Mesenchymal stem cell (in vitro differentiated cells and primary cell): ENCODE measurements at regions not wholly inside any gene's neighbourhood (a gene's known extent, or its start where the extent isn't known, plus 50 kb on each side); places are given as distances from the start of the nearest gene placed in this dataset.

Experiments used
- DNase-seq: peaks from one replicate; pipeline ENCODE4 v3.0.0-alpha.2; 2013
- H2AFZ ChIP-seq: one replicate; pipeline ENCODE4 v1.6.1; 2013; ENCODE audit warnings: low read depth, mild to moderate bottlenecking, control low read depth, inconsistent platforms, low read length, moderate library complexity
- H2AK5ac ChIP-seq: 2 replicates; pipeline ENCODE4 v1.6.1; 2013; ENCODE audit warnings: low read length, moderate library complexity, mild to moderate bottlenecking, inconsistent platforms; ENCODE audit not compliant: severe bottlenecking
- H2BK120ac ChIP-seq: one replicate; pipeline ENCODE4 v1.6.1; 2013; ENCODE audit warnings: low read depth, mild to moderate bottlenecking, inconsistent platforms, low read length, moderate library complexity
- H2BK12ac ChIP-seq, 2 experiments: one replicate each; pipeline ENCODE4 v1.6.1; 2013; ENCODE audit warnings: inconsistent platforms in 2 of 2, low read length in 2 of 2, mild to moderate bottlenecking in 2 of 2, moderate library complexity in 2 of 2, control low read depth in 1 of 2
- H2BK15ac ChIP-seq: one replicate; pipeline ENCODE4 v1.6.1; 2013; ENCODE audit warnings: mild to moderate bottlenecking, low read depth, inconsistent platforms; ENCODE audit not compliant: poor library complexity, severe bottlenecking
- H2BK5ac ChIP-seq: 2 replicates; pipeline ENCODE4 v1.6.1; 2013; ENCODE audit warnings: low read depth, mild to moderate bottlenecking, low read length, control low read depth, inconsistent platforms; ENCODE audit not compliant: poor library complexity, severe bottlenecking
- H3K14ac ChIP-seq, 2 experiments: one replicate each; pipeline ENCODE4 v1.6.1; 2013; ENCODE audit warnings: inconsistent platforms in 2 of 2, low read length in 2 of 2, control low read depth in 1 of 2, mild to moderate bottlenecking in 1 of 2, moderate library complexity in 1 of 2
- H3K18ac ChIP-seq, 2 experiments: one replicate each; pipeline ENCODE4 v1.6.1; 2013; ENCODE audit warnings: inconsistent platforms in 2 of 2, low read length in 2 of 2, control low read depth in 1 of 2, low read depth in 1 of 2, mild to moderate bottlenecking in 1 of 2
- H3K23ac ChIP-seq, 2 experiments: one replicate each; pipeline ENCODE4 v1.6.1; 2013; ENCODE audit warnings: inconsistent platforms in 2 of 2, low read length in 2 of 2, mild to moderate bottlenecking in 2 of 2, moderate library complexity in 2 of 2, control low read depth in 1 of 2
- H3K27ac ChIP-seq: 2 replicates; pipeline ENCODE4 v1.5.1; 2013; ENCODE audit warnings: mild to moderate bottlenecking, moderate library complexity, low read length, control low read depth, inconsistent platforms; ENCODE audit not compliant: poor library complexity, severe bottlenecking
- H3K27me3 ChIP-seq, 2 experiments: 2 replicates each; pipeline versions ENCODE4 v1.6.1 to v1.7.0; 2013; ENCODE audit warnings: low read length in 2 of 2, mild to moderate bottlenecking in 2 of 2, moderate library complexity in 2 of 2, control low read depth in 1 of 2, inconsistent platforms in 1 of 2; ENCODE audit not compliant: control insufficient read depth in 1 of 2, insufficient read depth in 1 of 2
- H3K36me3 ChIP-seq, 2 experiments: 2 replicates each; pipeline versions ENCODE4 v1.6.1 to v1.7.0; 2013; ENCODE audit warnings: low read length in 2 of 2, control low read depth in 1 of 2, inconsistent platforms in 1 of 2, low read depth in 1 of 2, mild to moderate bottlenecking in 1 of 2; ENCODE audit not compliant: insufficient read depth in 2 of 2, control insufficient read depth in 1 of 2
- H3K4ac ChIP-seq, 2 experiments: one replicate each; pipeline ENCODE4 v1.6.1; 2013; ENCODE audit warnings: inconsistent platforms in 2 of 2, low read length in 2 of 2, mild to moderate bottlenecking in 2 of 2, moderate library complexity in 2 of 2, control low read depth in 1 of 2, low read depth in 1 of 2
- H3K4me1 ChIP-seq: 2 replicates; pipeline ENCODE4 v1.6.1; 2013; ENCODE audit warnings: low read depth, low read length, control low read depth; ENCODE audit not compliant: control insufficient read depth, insufficient read depth
- H3K4me2 ChIP-seq: 2 replicates; pipeline ENCODE4 v1.6.1; 2013; ENCODE audit warnings: low read length, mild to moderate bottlenecking, inconsistent platforms; ENCODE audit not compliant: poor library complexity, severe bottlenecking
- H3K4me3 ChIP-seq, 2 experiments: 2 replicates each; pipeline versions ENCODE4 v1.5.1 to v1.7.0; 2013; ENCODE audit warnings: low read length in 2 of 2, mild to moderate bottlenecking in 2 of 2, control low read depth in 1 of 2, low read depth in 1 of 2; ENCODE audit not compliant: insufficient read depth in 1 of 2
- H3K79me1 ChIP-seq: replicated peaks from 2 replicates; pipeline ENCODE4 v1.6.1; 2013; ENCODE audit warnings: mild to moderate bottlenecking, control low read depth, low read length, inconsistent platforms; ENCODE audit not compliant: poor library complexity, severe bottlenecking
- H3K9ac ChIP-seq: 2 replicates; pipeline ENCODE4 v1.7.0; 2013; ENCODE audit warnings: mild to moderate bottlenecking, low read length, moderate library complexity
- H3K9me3 ChIP-seq: 2 replicates; pipeline ENCODE4 v1.7.0; 2013; ENCODE audit warnings: mild to moderate bottlenecking, low read length; ENCODE audit not compliant: control insufficient read depth
- H4K8ac ChIP-seq: one replicate; pipeline ENCODE4 v1.6.1; 2013; ENCODE audit warnings: inconsistent platforms, mild to moderate bottlenecking, low read length, moderate library complexity
- H4K91ac ChIP-seq: one replicate; pipeline ENCODE4 v1.6.1; 2013; ENCODE audit warnings: mild to moderate bottlenecking, low read length, inconsistent platforms
- WGBS: methylation state at CpG from one replicate; pipeline ENCODE4 v1.1.7; 2013; ENCODE audit warnings: mixed read lengths; 5-methylcytosine and 5-hydroxymethylcytosine counted together

DNA sequence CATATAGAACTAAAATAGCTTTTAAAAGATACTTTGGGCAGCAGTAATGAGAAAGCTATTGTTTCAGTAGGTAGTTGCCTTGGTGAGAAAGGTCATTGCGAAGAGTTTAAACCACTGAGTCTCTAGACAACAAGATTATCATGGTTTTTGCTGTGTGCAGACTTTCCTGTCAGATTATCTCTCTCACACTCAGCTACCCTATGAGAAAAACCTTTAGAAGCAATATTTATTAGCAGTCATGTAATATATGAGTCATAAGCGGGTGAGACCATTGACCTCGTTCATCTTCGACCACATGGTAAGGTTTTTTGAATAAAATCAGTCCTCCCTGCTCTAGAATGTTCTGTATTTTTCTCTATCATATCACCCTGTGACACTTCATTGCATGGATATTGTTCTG, 59.9 kb downstream of the GPR65 start:
- H3K4ac ChIP-seq: no peak overlapping the region
- H3K36me3 ChIP-seq: no peaks in the 10 kb centered on the region
- H3K18ac ChIP-seq: no peak overlapping the region
- no peak for DNase-seq
- no peak overlapping the region for H2BK120ac ChIP-seq
- H3K4me2 ChIP-seq: no peak overlapping the region
- no peak overlapping the region for H2AFZ ChIP-seq
- no peak overlapping the region for H2BK5ac ChIP-seq
- H3K27me3 ChIP-seq: no peaks in the 10 kb centered on the region
- H3K27ac ChIP-seq: no peak overlapping the region
- H3K23ac ChIP-seq: no peak overlapping the region
- no peak overlapping the region for H3K9ac ChIP-seq
- 90% methylated on average over 3 of the region's 4 CpGs for WGBS
- H2AK5ac ChIP-seq: no peak overlapping the region
- peaks cover under 1% of the 10 kb centered on the region for H3K9me3 ChIP-seq
- no peak overlapping the region for H2BK15ac ChIP-seq
- no peak overlapping the region for H3K14ac ChIP-seq
- no peak overlapping the region for H2BK12ac ChIP-seq
- H4K91ac ChIP-seq: no peak overlapping the region
- no peaks in the 10 kb centered on the region for H3K4me1 ChIP-seq
- no peak overlapping the region for H3K4me3 ChIP-seq
- no peak overlapping the region for H4K8ac ChIP-seq
- H3K79me1 ChIP-seq: no peaks in the 10 kb centered on the region

DNA sequence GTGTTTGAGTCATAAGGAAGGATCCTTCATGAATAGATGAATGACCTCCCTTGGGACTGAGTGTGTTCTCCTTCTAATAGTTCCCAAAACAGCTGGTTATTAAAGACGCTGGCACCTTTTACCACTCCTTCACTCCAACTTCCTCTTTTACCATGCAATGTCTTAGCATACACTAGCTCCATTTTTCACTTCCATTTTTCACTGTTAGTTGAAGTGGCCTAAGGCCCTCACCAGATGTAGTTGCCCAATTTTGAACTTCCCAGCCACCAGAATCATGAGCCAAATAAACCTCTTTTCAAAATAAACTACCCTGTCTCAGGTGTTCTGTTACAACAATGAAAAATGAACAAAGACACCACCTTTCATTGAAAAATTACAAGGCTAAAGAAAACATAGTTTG, 64.7 kb downstream of the GPR65 start:
- Histone ChIP-seq H3K4ac (no peak overlapping the region), H3K27ac (no peak overlapping the region), H3K27me3 (no peaks in the 10 kb centered on the region), H2BK12ac (no peak overlapping the region), H2AK5ac (no peak overlapping the region), H3K36me3 (no peaks in the 10 kb centered on the region), H2AFZ (no peak overlapping the region), H3K9ac (no peak overlapping the region), H2BK15ac (no peak overlapping the region), H3K23ac (no peak overlapping the region), H3K4me1 (no peaks in the 10 kb centered on the region), H2BK5ac (no peak overlapping the region), H3K14ac (no peak overlapping the region), H2BK120ac (no peak overlapping the region), H4K91ac (no peak overlapping the region), H4K8ac (no peak overlapping the region), H3K79me1 (no peaks in the 10 kb centered on the region), H3K4me2 (no peak overlapping the region), H3K18ac (no peak overlapping the region), H3K9me3 (peaks cover 3% of the 10 kb centered on the region), H3K4me3 (no peak overlapping the region)
- no peak for DNase-seq
- WGBS: 85% methylated on average over 1 of the region's 1 CpG

DNA sequence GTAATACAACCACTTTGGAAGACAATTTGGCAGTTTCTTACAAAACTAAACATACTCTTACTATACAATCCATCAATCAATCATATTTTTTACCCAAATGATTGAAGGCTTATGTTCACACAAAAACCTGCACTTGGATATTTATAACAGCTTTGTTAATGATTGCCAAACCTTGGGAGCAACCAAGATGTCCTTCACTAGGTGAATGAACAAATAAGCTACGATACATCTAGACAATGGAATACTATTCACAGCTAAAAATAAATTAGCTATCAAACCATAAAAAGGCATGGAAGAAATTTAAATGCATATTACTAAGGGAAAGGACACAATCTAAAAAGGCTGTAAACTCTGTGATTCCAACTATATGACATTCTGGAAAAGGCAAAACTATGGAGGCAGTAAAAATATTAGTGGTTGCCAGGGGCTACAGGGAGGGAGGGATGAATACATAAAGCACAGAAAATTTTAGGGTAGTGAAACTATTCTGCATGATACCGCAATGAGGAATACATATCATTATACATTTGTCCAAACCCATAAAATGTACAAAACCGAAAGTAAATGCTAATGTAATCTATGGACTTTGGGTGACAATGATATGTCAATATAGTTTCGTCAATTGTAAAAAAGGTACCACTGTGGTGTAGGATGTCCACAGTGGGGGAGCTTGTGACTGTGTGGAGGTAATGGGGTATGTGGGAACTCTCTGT, 70.5 kb downstream of the GPR65 start:
- H3K36me3 ChIP-seq: no peaks in the 10 kb centered on the region
- H3K9ac ChIP-seq: no peak overlapping the region
- H2AFZ ChIP-seq: no peak overlapping the region
- H3K23ac ChIP-seq: no peak overlapping the region
- no peak overlapping the region for H3K27ac ChIP-seq
- H3K9me3 ChIP-seq: no peaks in the 10 kb centered on the region
- H3K79me1 ChIP-seq: no peaks in the 10 kb centered on the region
- H3K18ac ChIP-seq: no peak overlapping the region
- no peak overlapping the region for H3K4ac ChIP-seq
- H2BK120ac ChIP-seq: no peak overlapping the region
- H3K4me3 ChIP-seq: no peak overlapping the region
- no peak overlapping the region for H2BK12ac ChIP-seq
- no peak overlapping the region for H3K4me2 ChIP-seq
- H4K8ac ChIP-seq: no peak overlapping the region
- no peak overlapping the region for H2AK5ac ChIP-seq
- no peak overlapping the region for H3K14ac ChIP-seq
- H4K91ac ChIP-seq: no peak overlapping the region
- H3K27me3 ChIP-seq: peaks cover 0 to 3% of the 10 kb centered on the region in 2 experiments
- H2BK5ac ChIP-seq: no peak overlapping the region
- DNase-seq: no peak
- H2BK15ac ChIP-seq: no peak overlapping the region
- WGBS: 73% methylated on average over 2 of the region's 4 CpGs
- H3K4me1 ChIP-seq: no peaks in the 10 kb centered on the region

DNA sequence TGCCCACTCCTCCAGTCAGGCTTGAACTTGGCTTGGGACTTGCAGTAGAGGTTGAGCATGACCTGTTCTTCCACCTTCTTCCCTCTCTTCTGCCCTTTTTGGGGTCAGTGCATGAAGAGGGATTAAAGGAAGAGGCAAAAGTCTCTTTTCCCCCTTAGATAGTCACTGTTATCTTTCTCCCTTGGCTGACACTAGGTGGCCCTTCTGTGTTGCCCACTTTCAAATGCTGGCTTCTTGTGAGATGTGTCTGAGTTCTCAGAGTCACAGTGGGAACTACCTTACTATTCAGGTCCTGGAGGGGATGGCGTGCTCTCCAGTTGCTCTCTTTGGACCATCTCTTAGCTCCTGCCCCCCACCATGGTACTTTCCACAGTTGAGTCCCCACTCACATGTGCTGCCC, 73.6 kb downstream of the GPR65 start:
- 77% methylated on average over 1 of the region's 1 CpG for WGBS
- H3K4me3 ChIP-seq: no peak overlapping the region
- H3K36me3 ChIP-seq: no peaks in the 10 kb centered on the region

More for the DNA sequence above, 73.6 kb downstream of the GPR65 start:
- Histone ChIP-seq H4K8ac (no peak overlapping the region), H3K27me3 (peaks cover 0 to 3% of the 10 kb centered on the region in 2 experiments), H4K91ac (no peak overlapping the region), H3K14ac (no peak overlapping the region), H3K79me1 (no peaks in the 10 kb centered on the region), H3K9me3 (no peaks in the 10 kb centered on the region), H3K27ac (no peak overlapping the region), H2AK5ac (no peak overlapping the region), H3K4ac (no peak overlapping the region), H2AFZ (no peak overlapping the region), H2BK12ac (no peak overlapping the region), H3K4me2 (no peak overlapping the region), H3K18ac (no peak overlapping the region), H3K4me1 (no peaks in the 10 kb centered on the region), H2BK5ac (no peak overlapping the region), H3K23ac (no peak overlapping the region), H2BK15ac (no peak overlapping the region), H3K9ac (no peak overlapping the region), H2BK120ac (no peak overlapping the region)
- no peak for DNase-seq
